ENCODE measurements at regions not wholly inside any gene's neighbourhood (a gene's known extent, or its start where the extent isn't known, plus 50 kb on each side); places are given as distances from the start of the nearest gene placed in this dataset.
A peak's percentile ranks its signal among the peaks of the same experiment; 100 is the strongest.

GRCh38 chr22:23402275-23403151, 177.6 kb downstream of the IGLL1 start:
- ChIA-PET POLR2A (ENCODE audit: unreplicated experiment) (no interaction called here), CTCF (no interaction called here)
- no peak for TF ChIP-seq EZH2 (IDR thresholded peaks at IDR 0.05; ENCODE audit: low read depth)
- TF ChIP-seq CTCF (conservative IDR thresholded peaks at IDR 0.05): peak; percentile 38; the same call in 1 of the 2 replicates
- H3K4me2 ChIP-seq: no peak overlapping the region
- peaks cover 12% of the 10 kb centered on the region for H3K27me3 ChIP-seq (ENCODE audit: insufficient read depth, low read depth)
- no peaks in the 10 kb centered on the region for H4K20me1 ChIP-seq (ENCODE audit: insufficient read depth)
- no peak overlapping the region for H3K4me3 ChIP-seq
- BruUV-seq (replicated peaks): no TSS peak
- H2AFZ ChIP-seq: no peak overlapping the region
- H3K4me1 ChIP-seq (replicated peaks; ENCODE audit: insufficient read depth): no peaks in the 10 kb centered on the region
- no peaks in the 10 kb centered on the region for H3K36me3 ChIP-seq (ENCODE audit: low read depth)
- no peaks in the 10 kb centered on the region for H3K9me2 ChIP-seq (ENCODE audit: insufficient read depth)
- no peaks in the 10 kb centered on the region for H3K79me2 ChIP-seq (ENCODE audit: low read depth)
- peak in 1 of 2 experiments; percentile 66 for DNase-seq
- no peaks in the 10 kb centered on the region for H3K9me3 ChIP-seq (ENCODE audit: insufficient read depth, low read depth)
- H3F3A ChIP-seq (ENCODE audit: insufficient read depth, low read depth): no peaks in the 10 kb centered on the region
- intact Hi-C loops (cut with micrococcal nuclease; ENCODE audit: unreplicated experiment): loop anchor here (10.0 kb wide), 1 partner anchor 132 kb away; no protein-coding TSS in a partner anchor
- no peak overlapping the region for H3K27ac ChIP-seq

- no peaks in the 10 kb centered on the region for H4K20me1 ChIP-seq (ENCODE audit: insufficient read depth)
- ChIA-PET CTCF (no interaction called here), POLR2A (ENCODE audit: unreplicated experiment) (no interaction called here)
- H3K27ac ChIP-seq: no peak overlapping the region
- peaks cover 7% of the 10 kb centered on the region for H3K27me3 ChIP-seq (ENCODE audit: insufficient read depth, low read depth)
- H3F3A ChIP-seq (ENCODE audit: insufficient read depth, low read depth): no peaks in the 10 kb centered on the region
- no peaks in the 10 kb centered on the region for H3K9me2 ChIP-seq (ENCODE audit: insufficient read depth)
- intact Hi-C loops (cut with micrococcal nuclease; ENCODE audit: unreplicated experiment): loop anchor here (10.0 kb wide), 1 partner anchor 133 kb away; no protein-coding TSS in a partner anchor
- no peak for DNase-seq
- TF ChIP-seq EZH2 (IDR thresholded peaks at IDR 0.05; ENCODE audit: low read depth) (no peak), CTCF (conservative IDR thresholded peaks at IDR 0.05) (no peak)
- no peaks in the 10 kb centered on the region for H3K4me1 ChIP-seq (replicated peaks; ENCODE audit: insufficient read depth)
- no peak overlapping the region for H2AFZ ChIP-seq
- no peaks in the 10 kb centered on the region for H3K9me3 ChIP-seq (ENCODE audit: insufficient read depth, low read depth)
- H3K79me2 ChIP-seq (ENCODE audit: low read depth): no peaks in the 10 kb centered on the region
- no peak overlapping the region for H3K4me3 ChIP-seq
- no TSS peak for BruUV-seq (replicated peaks)
- H3K4me2 ChIP-seq: no peak overlapping the region
- no peaks in the 10 kb centered on the region for H3K36me3 ChIP-seq (ENCODE audit: low read depth)
Measured at GRCh38 chr22:23401910-23402274, 178.2 kb downstream of the IGLL1 start.

GRCh38 chr22:23401111-23401909, 178.8 kb downstream of the IGLL1 start:
- no peak for TF ChIP-seq CTCF (conservative IDR thresholded peaks at IDR 0.05)
- TF ChIP-seq EZH2 (IDR thresholded peaks at IDR 0.05; ENCODE audit: low read depth): no peak
- no peaks in the 10 kb centered on the region for H3K79me2 ChIP-seq (ENCODE audit: low read depth)
- peak; percentile 37 to 49 for DNase-seq
- intact Hi-C loops (cut with micrococcal nuclease; ENCODE audit: unreplicated experiment): loop anchor here (10.0 kb wide), 1 partner anchor 133 kb away; no protein-coding TSS in a partner anchor
- H3K4me1 ChIP-seq (replicated peaks; ENCODE audit: insufficient read depth): no peaks in the 10 kb centered on the region
- no peak overlapping the region for H3K4me3 ChIP-seq
- no peak overlapping the region for H3K4me2 ChIP-seq
- no peaks in the 10 kb centered on the region for H4K20me1 ChIP-seq (ENCODE audit: insufficient read depth)
- no peak overlapping the region for H2AFZ ChIP-seq
- POLR2A ChIA-PET (ENCODE audit: unreplicated experiment): no interaction called here
- H3K9me3 ChIP-seq (ENCODE audit: insufficient read depth, low read depth): no peaks in the 10 kb centered on the region
- no peak overlapping the region for H3K27ac ChIP-seq
- H3K36me3 ChIP-seq (ENCODE audit: low read depth): no peaks in the 10 kb centered on the region
- no peaks in the 10 kb centered on the region for H3F3A ChIP-seq (ENCODE audit: insufficient read depth, low read depth)
- no peaks in the 10 kb centered on the region for H3K9me2 ChIP-seq (ENCODE audit: insufficient read depth)
- peaks cover 6% of the 10 kb centered on the region for H3K27me3 ChIP-seq (ENCODE audit: insufficient read depth, low read depth)
- BruUV-seq (replicated peaks): no TSS peak
- CTCF ChIA-PET: no interaction called here

Measured in PC-9 (cell line).